Keratinocyte (primary cell): ENCODE measurements at regions not wholly inside any gene's neighbourhood (a gene's known extent, or its start where the extent isn't known, plus 50 kb on each side); places are given as distances from the start of the nearest gene placed in this dataset.

ENCODE experiments used
- EZH2 ChIP-seq: IDR thresholded peaks from one replicate; pipeline ENCODE4 v1.6.1; 2012; ENCODE audit warnings: inconsistent platforms, mild to moderate bottlenecking, low read length, moderate library complexity
- TF ChIP-seq, protein P1 (sequence below), 3 experiments: IDR thresholded peaks in 1 of 3; conservative IDR thresholded peaks in 1 of 3; optimal IDR thresholded peaks in 1 of 3; 2 replicates in 2 of 3; 3 replicates in 1 of 3; pipeline versions ENCODE3 to v1.5.1; 2011; ENCODE audit warnings: low read length in 3 of 3, mild to moderate bottlenecking in 3 of 3, moderate library complexity in 2 of 3, control low read depth in 1 of 3, inconsistent platforms in 1 of 3; ENCODE audit not compliant: insufficient read depth in 2 of 3; ENCODE audit errors: extremely low read depth in 1 of 3

DNA sequence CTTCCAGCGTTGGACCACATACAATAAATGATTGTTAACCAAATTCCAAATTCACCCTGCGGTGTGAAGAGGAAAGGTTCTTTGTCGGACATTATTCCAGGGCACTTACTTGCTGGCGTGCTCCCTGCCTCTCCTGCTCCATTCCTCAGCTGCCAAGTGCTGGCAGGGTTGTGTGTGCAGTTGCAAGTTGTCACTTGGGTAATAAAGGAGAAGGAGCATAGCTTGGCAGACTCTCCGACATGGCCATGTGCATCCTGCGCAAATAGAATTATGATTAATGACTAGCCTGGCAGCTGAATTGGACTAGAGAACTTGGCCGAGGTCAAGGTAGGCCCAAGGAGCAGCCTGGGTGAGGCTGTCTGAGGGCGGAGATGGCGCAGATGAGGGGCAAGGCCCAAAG, 92.3 kb upstream of the ELMO1 start:
- TF ChIP-seq, protein P1, sequence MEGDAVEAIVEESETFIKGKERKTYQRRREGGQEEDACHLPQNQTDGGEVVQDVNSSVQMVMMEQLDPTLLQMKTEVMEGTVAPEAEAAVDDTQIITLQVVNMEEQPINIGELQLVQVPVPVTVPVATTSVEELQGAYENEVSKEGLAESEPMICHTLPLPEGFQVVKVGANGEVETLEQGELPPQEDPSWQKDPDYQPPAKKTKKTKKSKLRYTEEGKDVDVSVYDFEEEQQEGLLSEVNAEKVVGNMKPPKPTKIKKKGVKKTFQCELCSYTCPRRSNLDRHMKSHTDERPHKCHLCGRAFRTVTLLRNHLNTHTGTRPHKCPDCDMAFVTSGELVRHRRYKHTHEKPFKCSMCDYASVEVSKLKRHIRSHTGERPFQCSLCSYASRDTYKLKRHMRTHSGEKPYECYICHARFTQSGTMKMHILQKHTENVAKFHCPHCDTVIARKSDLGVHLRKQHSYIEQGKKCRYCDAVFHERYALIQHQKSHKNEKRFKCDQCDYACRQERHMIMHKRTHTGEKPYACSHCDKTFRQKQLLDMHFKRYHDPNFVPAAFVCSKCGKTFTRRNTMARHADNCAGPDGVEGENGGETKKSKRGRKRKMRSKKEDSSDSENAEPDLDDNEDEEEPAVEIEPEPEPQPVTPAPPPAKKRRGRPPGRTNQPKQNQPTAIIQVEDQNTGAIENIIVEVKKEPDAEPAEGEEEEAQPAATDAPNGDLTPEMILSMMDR (optimal IDR thresholded peaks at IDR 0.05 in 1 of 3, IDR thresholded peaks at IDR 0.05 in 1 of 3, conservative IDR thresholded peaks at IDR 0.05 in 1 of 3; ENCODE audit: extremely low read depth in 1 of 3, insufficient read depth in 2 of 3, low read length in 3 of 3), result no peak
- TF ChIP-seq EZH2, result no peak
